Fibroblast of lung (primary cell): ENCODE measurements at regions not wholly inside any gene's neighbourhood (a gene's known extent, or its start where the extent isn't known, plus 50 kb on each side); places are given as distances from the start of the nearest gene placed in this dataset.

Source experiments
- DNase-seq, 2 donors: peaks; one replicate each; pipeline versions ENCODE4 v3.0.0 to v3.0.0-alpha.2; 2010; ENCODE audit warnings: low read depth in 2 of 2
- H2AFZ ChIP-seq: 2 replicates; pipeline ENCODE4 v1.5.1; 2012; ENCODE audit warnings: low read length, control low read depth, inconsistent platforms
- H3K27ac ChIP-seq: 2 replicates; pipeline ENCODE4 v1.5.1; 2011; ENCODE audit warnings: low read length, control low read depth; ENCODE audit not compliant: insufficient read depth
- H3K27me3 ChIP-seq: 2 replicates; pipeline ENCODE4 v1.5.1; 2011; ENCODE audit warnings: mild to moderate bottlenecking, low read length; ENCODE audit not compliant: control insufficient read depth, insufficient read depth
- H3K36me3 ChIP-seq: 2 replicates; pipeline ENCODE4 v1.5.1; 2011; ENCODE audit warnings: low read length; ENCODE audit not compliant: control insufficient read depth, insufficient read depth
- H3K4me1 ChIP-seq: 2 replicates; pipeline ENCODE4 v1.5.1; 2011; ENCODE audit warnings: low read length; ENCODE audit not compliant: control insufficient read depth, insufficient read depth; ENCODE audit errors: extremely low read depth
- H3K4me2 ChIP-seq: 2 replicates; pipeline ENCODE4 v1.5.1; 2011; ENCODE audit warnings: low read length, control low read depth; ENCODE audit not compliant: insufficient read depth; ENCODE audit errors: extremely low read depth
- H3K4me3 ChIP-seq, 4 experiments: fragments of 200-600 bp in 1 of 4; sonication (generic) in 1 of 4; replicated peaks in 1 of 4; 2 replicates each; pipeline ENCODE4 v1.5.1; 2011 to 2016; ENCODE audit warnings: low read length in 4 of 4, low read depth in 3 of 4, mild to moderate bottlenecking in 3 of 4, control low read depth in 2 of 4, inconsistent platforms in 1 of 4, mixed read lengths in 1 of 4; ENCODE audit not compliant: insufficient read depth in 1 of 4; ENCODE audit errors: control extremely low read depth in 1 of 4
- H3K79me2 ChIP-seq: 2 replicates; pipeline ENCODE4 v1.5.1; 2012; ENCODE audit warnings: mild to moderate bottlenecking, low read length, inconsistent platforms; ENCODE audit not compliant: control insufficient read depth, insufficient read depth
- H3K9ac ChIP-seq: 2 replicates; pipeline ENCODE4 v1.5.1; 2011; ENCODE audit warnings: mild to moderate bottlenecking, low read length, control low read depth; ENCODE audit not compliant: insufficient read depth
- H3K9me3 ChIP-seq: 2 replicates; pipeline ENCODE4 v1.5.1; 2012; ENCODE audit warnings: low read depth, low read length; ENCODE audit not compliant: control insufficient read depth, insufficient read depth
- H4K20me1 ChIP-seq: 2 replicates; pipeline ENCODE4 v1.5.1; 2011; ENCODE audit warnings: low read length; ENCODE audit not compliant: control insufficient read depth, insufficient read depth; ENCODE audit errors: extremely low read depth
- EZH2 ChIP-seq: IDR thresholded peaks from 2 replicates; pipeline ENCODE4 v1.5.1; 2012; ENCODE audit warnings: low read length, control low read depth, mild to moderate bottlenecking; ENCODE audit errors: missing control alignments
- TF ChIP-seq, protein P1 (sequence below), 2 donors: IDR thresholded peaks in 1 of 2; conservative IDR thresholded peaks in 1 of 2; 1 replicate in 1 of 2; 2 replicates in 1 of 2; pipeline ENCODE4 v1.5.1; 2011 to 2012; ENCODE audit warnings: low read length in 2 of 2, control low read depth in 1 of 2, inconsistent platforms in 1 of 2, low read depth in 1 of 2, mild to moderate bottlenecking in 1 of 2

DNA sequence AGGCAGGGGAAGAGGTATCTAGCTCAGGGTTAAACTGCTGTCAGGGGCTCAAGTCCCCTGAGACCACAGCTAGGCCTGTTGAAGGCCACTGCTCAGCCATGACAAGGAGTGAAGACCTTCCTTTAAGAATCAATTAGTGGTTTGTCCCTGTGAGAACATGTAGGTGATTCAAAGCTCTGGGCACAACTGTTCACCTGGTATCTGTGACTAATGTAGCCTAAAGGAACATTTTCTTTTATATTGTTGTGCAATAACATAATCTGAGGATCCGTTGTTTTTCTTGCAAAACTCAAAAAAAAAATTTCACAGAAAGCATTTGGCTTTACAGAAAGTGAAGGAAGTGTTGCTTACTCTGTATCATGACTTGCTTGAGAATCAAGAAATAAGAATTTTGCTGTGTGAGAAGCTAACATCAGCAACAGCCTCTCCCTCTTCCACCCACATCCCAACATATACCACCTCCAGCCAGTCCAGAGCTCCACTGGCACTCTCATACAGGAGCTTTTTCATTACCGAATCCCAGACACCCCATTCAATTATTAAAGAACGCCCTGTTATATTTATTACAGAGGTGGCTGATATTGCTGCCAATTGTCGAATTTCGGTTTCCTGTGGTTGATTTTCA lies 807.0 kb downstream of the TLE4 start:
- no peaks in the 10 kb centered on the region for H3K4me1 ChIP-seq
- no peaks in the 10 kb centered on the region for H3K27me3 ChIP-seq
- no peaks in the 10 kb centered on the region for H3K36me3 ChIP-seq
- H3K9me3 ChIP-seq, result no peaks in the 10 kb centered on the region
- H2AFZ ChIP-seq, result no peak overlapping the region
- no peak overlapping the region for H3K9ac ChIP-seq
- H3K27ac ChIP-seq, result no peak overlapping the region
- no peak overlapping the region for H3K4me2 ChIP-seq
- no peaks in the 10 kb centered on the region for H4K20me1 ChIP-seq
- no peaks in the 10 kb centered on the region for H3K79me2 ChIP-seq
- no peak overlapping the region for H3K4me3 ChIP-seq
- no peak for DNase-seq
- TF ChIP-seq EZH2, result no peak
- TF ChIP-seq, protein P1, sequence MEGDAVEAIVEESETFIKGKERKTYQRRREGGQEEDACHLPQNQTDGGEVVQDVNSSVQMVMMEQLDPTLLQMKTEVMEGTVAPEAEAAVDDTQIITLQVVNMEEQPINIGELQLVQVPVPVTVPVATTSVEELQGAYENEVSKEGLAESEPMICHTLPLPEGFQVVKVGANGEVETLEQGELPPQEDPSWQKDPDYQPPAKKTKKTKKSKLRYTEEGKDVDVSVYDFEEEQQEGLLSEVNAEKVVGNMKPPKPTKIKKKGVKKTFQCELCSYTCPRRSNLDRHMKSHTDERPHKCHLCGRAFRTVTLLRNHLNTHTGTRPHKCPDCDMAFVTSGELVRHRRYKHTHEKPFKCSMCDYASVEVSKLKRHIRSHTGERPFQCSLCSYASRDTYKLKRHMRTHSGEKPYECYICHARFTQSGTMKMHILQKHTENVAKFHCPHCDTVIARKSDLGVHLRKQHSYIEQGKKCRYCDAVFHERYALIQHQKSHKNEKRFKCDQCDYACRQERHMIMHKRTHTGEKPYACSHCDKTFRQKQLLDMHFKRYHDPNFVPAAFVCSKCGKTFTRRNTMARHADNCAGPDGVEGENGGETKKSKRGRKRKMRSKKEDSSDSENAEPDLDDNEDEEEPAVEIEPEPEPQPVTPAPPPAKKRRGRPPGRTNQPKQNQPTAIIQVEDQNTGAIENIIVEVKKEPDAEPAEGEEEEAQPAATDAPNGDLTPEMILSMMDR (conservative IDR thresholded peaks at IDR 0.05 in 1 of 2, IDR thresholded peaks at IDR 0.05 in 1 of 2; ENCODE audit: low read depth in 1 of 2, low read length in 2 of 2), result no peak

GRCh38 chr9:80376180-80376579 lies 804.4 kb downstream of the TLE4 start:
- no peaks in the 10 kb centered on the region for H3K27me3 ChIP-seq
- no peak overlapping the region for H3K9ac ChIP-seq

DNA sequence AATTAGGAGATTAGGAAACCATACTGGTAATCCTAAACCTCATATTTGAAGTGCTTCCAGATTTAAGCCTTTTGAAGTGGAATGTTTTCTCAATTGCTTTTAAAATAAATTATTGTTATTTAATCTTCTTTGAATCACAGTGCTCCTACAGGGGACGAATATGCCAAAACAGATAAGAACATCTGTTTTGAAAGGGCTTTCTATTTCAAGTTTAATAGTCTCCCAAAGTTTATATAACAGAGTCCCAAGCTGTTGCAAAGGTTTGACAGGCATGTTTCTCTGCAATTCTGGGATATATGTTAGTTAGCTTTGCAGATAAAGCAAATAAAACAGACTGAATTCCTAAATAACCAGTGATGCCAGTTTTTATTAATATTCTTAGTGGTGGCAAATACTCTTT lies 803.7 kb downstream of the TLE4 start:
- Histone ChIP-seq H3K9me3 (no peaks in the 10 kb centered on the region), H3K27me3 (no peaks in the 10 kb centered on the region), H3K4me2 (no peak overlapping the region), H3K79me2 (no peaks in the 10 kb centered on the region), H3K27ac (no peak overlapping the region), H2AFZ (no peak overlapping the region), H3K4me3 (no peak overlapping the region), H3K4me1 (no peaks in the 10 kb centered on the region), H4K20me1 (no peaks in the 10 kb centered on the region), H3K36me3 (no peaks in the 10 kb centered on the region), H3K9ac (no peak overlapping the region)
- TF ChIP-seq EZH2, result no peak
- TF ChIP-seq, protein P1 (conservative IDR thresholded peaks at IDR 0.05 in 1 of 2, IDR thresholded peaks at IDR 0.05 in 1 of 2; ENCODE audit: low read depth in 1 of 2, low read length in 2 of 2), result no peak
- no peak for DNase-seq

More at GRCh38 chr9:80376180-80376579, 804.4 kb downstream of the TLE4 start:
- no peak for DNase-seq
- Histone ChIP-seq H3K4me2 (no peak overlapping the region), H3K4me1 (no peaks in the 10 kb centered on the region), H4K20me1 (no peaks in the 10 kb centered on the region), H2AFZ (no peak overlapping the region), H3K79me2 (no peaks in the 10 kb centered on the region), H3K27ac (no peak overlapping the region), H3K9me3 (no peaks in the 10 kb centered on the region), H3K4me3 (no peak overlapping the region), H3K36me3 (no peaks in the 10 kb centered on the region)
- TF ChIP-seq, protein P1 (conservative IDR thresholded peaks at IDR 0.05 in 1 of 2, IDR thresholded peaks at IDR 0.05 in 1 of 2; ENCODE audit: low read depth in 1 of 2, low read length in 2 of 2), result no peak
- TF ChIP-seq EZH2, result no peak
